ENCODE measurements at regions not wholly inside any gene's neighbourhood (a gene's known extent, or its start where the extent isn't known, plus 50 kb on each side); places are given as distances from the start of the nearest gene placed in this dataset.
"Not testable (repeated sequence)": the region's sequence is repeated elsewhere in the genome, so short reads cannot be mapped to it uniquely, and the experiment has no call there.

DNA sequence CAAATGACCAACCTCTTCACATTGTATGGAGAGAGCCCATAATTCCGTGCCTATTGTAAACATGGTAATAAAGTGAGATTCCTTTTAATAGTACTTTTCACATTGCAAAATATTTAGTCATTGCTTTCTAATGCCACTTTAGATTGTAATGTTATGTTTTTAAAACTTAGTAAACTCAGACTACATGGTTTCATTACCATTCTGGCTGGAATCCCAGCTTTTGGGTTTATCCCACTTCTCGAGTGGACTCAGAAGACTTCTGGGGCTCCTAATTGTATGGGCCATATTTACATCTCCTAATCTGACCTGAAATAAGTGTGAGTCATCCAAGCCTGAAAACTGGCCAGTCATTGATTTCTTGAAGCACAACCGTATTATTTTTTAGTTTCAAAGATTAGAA, 217.6 kb downstream of the CAAP1 start:
- TF ChIP-seq MYC (IDR thresholded peaks at IDR 0.05; ENCODE audit: low read depth, low read length), result no peak
- TF ChIP-seq, protein P1, sequence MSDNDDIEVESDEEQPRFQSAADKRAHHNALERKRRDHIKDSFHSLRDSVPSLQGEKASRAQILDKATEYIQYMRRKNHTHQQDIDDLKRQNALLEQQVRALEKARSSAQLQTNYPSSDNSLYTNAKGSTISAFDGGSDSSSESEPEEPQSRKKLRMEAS (IDR thresholded peaks at IDR 0.05; ENCODE audit: low read depth, low read length), result no peak
- TF ChIP-seq CTCF (IDR thresholded peaks at IDR 0.05; ENCODE audit: low read depth, low read length), result no peak
- no peak for TF ChIP-seq POLR2A (IDR thresholded peaks at IDR 0.05; ENCODE audit: extremely low read depth, insufficient read length)
- no peak overlapping the region for H3K4me3 ChIP-seq (ENCODE audit: low read depth, low read length)
- DNase-seq (ENCODE audit: low read depth), result no peak

DNA sequence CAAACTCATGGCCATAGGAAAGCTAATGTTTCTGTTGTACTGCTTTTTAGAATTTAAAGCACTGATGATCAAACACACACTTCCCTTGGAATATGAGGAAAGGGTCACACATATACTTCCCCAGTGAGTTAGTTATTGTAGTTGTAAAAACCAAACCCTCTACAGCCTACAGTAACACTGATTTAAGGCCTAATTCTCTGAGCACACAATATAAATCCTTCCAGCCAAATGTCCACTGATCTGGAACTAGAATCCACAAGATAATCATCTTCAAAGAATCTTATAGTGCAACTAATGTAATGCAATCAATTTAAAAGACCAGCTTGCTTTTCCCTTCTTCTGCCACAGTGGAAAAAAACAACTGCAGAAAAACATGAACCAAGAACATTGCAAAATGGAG, 219.3 kb downstream of the CAAP1 start:
- no peak for TF ChIP-seq CTCF (IDR thresholded peaks at IDR 0.05; ENCODE audit: low read depth, low read length)
- H3K4me3 ChIP-seq (ENCODE audit: low read depth, low read length), result no peak overlapping the region
- DNase-seq (ENCODE audit: low read depth), result no peak

GRCh38 chr9:26669701-26670670, 222.6 kb downstream of the CAAP1 start:
- DNase-seq (ENCODE audit: low read depth), result no peak
- H3K4me3 ChIP-seq (ENCODE audit: low read depth, low read length), result no peak overlapping the region
- TF ChIP-seq CTCF (IDR thresholded peaks at IDR 0.05; ENCODE audit: low read depth, low read length) (no peak), POLR2A (IDR thresholded peaks at IDR 0.05; ENCODE audit: extremely low read depth, insufficient read length) (no peak), MYC (IDR thresholded peaks at IDR 0.05; ENCODE audit: low read depth, low read length) (no peak)
- TF ChIP-seq, protein P1 (IDR thresholded peaks at IDR 0.05; ENCODE audit: low read depth, low read length), result no peak

- no peak for DNase-seq (ENCODE audit: low read depth)
- TF ChIP-seq POLR2A (IDR thresholded peaks at IDR 0.05; ENCODE audit: extremely low read depth, insufficient read length) (no peak), CTCF (IDR thresholded peaks at IDR 0.05; ENCODE audit: low read depth, low read length) (no peak), MYC (IDR thresholded peaks at IDR 0.05; ENCODE audit: low read depth, low read length) (no peak)
- no peak overlapping the region for H3K4me3 ChIP-seq (ENCODE audit: low read depth, low read length)
These were observed 224.7 kb downstream of the CAAP1 start for GRCh38 chr9:26667882-26668281.

DNA sequence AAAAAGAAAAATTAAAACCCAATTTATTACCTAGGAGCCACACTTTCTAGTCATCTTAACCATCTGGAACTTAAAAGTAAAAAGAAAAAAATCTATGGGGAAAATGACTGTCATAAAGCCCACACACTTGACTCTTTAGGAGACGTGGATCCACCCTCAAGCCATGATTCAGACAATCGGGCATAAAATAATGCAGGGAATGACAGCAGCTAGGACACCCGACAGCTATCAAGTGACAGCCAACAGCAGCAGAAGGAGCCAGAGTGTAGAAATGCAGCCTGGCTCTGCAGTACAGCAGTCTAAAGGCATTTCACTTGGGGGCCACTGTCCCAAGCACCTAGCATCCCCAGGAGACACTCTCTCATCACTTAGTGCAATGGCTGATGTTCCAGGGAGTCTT, 226.9 kb downstream of the CAAP1 start:
- TF ChIP-seq CTCF (IDR thresholded peaks at IDR 0.05; ENCODE audit: low read depth, low read length) (no peak), POLR2A (IDR thresholded peaks at IDR 0.05; ENCODE audit: extremely low read depth, insufficient read length) (no peak), MYC (IDR thresholded peaks at IDR 0.05; ENCODE audit: low read depth, low read length) (no peak)
- TF ChIP-seq, protein P1 (IDR thresholded peaks at IDR 0.05; ENCODE audit: low read depth, low read length), result no peak
- no peak for DNase-seq (ENCODE audit: low read depth)
- H3K4me3 ChIP-seq (ENCODE audit: low read depth, low read length), result no peak overlapping the region

GRCh38 chr9:26664087-26664773, 228.4 kb downstream of the CAAP1 start:
- not testable (repeated sequence) for H3K4me3 ChIP-seq (ENCODE audit: low read depth, low read length); DNase-seq (ENCODE audit: low read depth)
